H1 (cell line): ENCODE measurements at regions not wholly inside any gene's neighbourhood (a gene's known extent, or its start where the extent isn't known, plus 50 kb on each side); places are given as distances from the start of the nearest gene placed in this dataset.

ENCODE experiments used
- CTCF ChIA-PET: fragments of 300-600 bp; sonication (Branson Sonifier 250); formaldehyde crosslinking; loops from one replicate; lab custom pipeline; 2021; ENCODE audit not compliant: partially characterized antibody; lab: Charles Lee
- POLR2A ChIA-PET: fragments of 300-600 bp; sonication (Branson Sonifier 250); formaldehyde crosslinking; loops from one replicate; lab custom pipeline; 2021; ENCODE audit warnings: inconsistent platforms; ENCODE audit not compliant: partially characterized antibody; lab: Charles Lee
- DNase-seq, 2 experiments: peaks; one replicate each; pipeline versions ENCODE4 v3.0.0 to v3.0.0-alpha.2; 2010 to 2022; ENCODE audit warnings: low spot score in 2 of 2, low read depth in 1 of 2, mixed read lengths in 1 of 2
- FAIRE-seq: peaks from 2 replicates; lab custom pipeline; 2011; peaks lifted over from hg19 to GRCh38; lab: Jason Lieb, UNC
- H2AFZ ChIP-seq: 2 replicates; pipeline ENCODE4 v1.8.1; 2012; ENCODE audit warnings: low read length, inconsistent platforms
- H2AK5ac ChIP-seq: 2 replicates; pipeline ENCODE4 v1.6.1; 2013; ENCODE audit warnings: low read depth, low read length
- H2BK120ac ChIP-seq: replicated peaks from 2 replicates; pipeline ENCODE3; 2013; ENCODE audit warnings: low read depth, low read length, inconsistent platforms
- H2BK12ac ChIP-seq: 2 replicates; pipeline ENCODE4 v1.6.1; 2013; ENCODE audit warnings: low read depth, low read length
- H2BK15ac ChIP-seq: 2 replicates; pipeline ENCODE4 v1.6.1; 2013; ENCODE audit warnings: low read length
- H2BK20ac ChIP-seq: 2 replicates; pipeline ENCODE4 v1.6.1; 2013; ENCODE audit warnings: low read length
- H2BK5ac ChIP-seq: 2 replicates; pipeline ENCODE4 v1.6.1; 2013; ENCODE audit warnings: low read depth, low read length
- H3K14ac ChIP-seq: 2 replicates; pipeline ENCODE4 v1.6.1; 2013; ENCODE audit warnings: inconsistent platforms; ENCODE audit not compliant: insufficient read length
- H3K18ac ChIP-seq: 2 replicates; pipeline ENCODE4 v1.6.1; 2013; ENCODE audit warnings: low read length; ENCODE audit errors: extremely low read depth
- H3K23ac ChIP-seq: 2 replicates; pipeline ENCODE4 v1.6.1; 2013; ENCODE audit warnings: inconsistent platforms; ENCODE audit not compliant: insufficient read length
- H3K23me2 ChIP-seq: 2 replicates; pipeline ENCODE4 v1.6.1; 2013; ENCODE audit warnings: low read depth, low read length
- H3K27ac ChIP-seq: 2 replicates; pipeline ENCODE4 v1.6.1; 2011; ENCODE audit warnings: low read depth, low read length, inconsistent platforms
- H3K27me3 ChIP-seq, 4 experiments: replicated peaks in 1 of 4; 1 replicate in 1 of 4; 2 replicates in 3 of 4; pipeline versions ENCODE4 v1.6.1 to v1.8.1; 2011 to 2013; ENCODE audit warnings: low read length in 3 of 4, mild to moderate bottlenecking in 3 of 4, inconsistent platforms in 2 of 4, mixed read lengths in 2 of 4, moderate library complexity in 1 of 4; ENCODE audit not compliant: control insufficient read depth in 3 of 4, insufficient read depth in 3 of 4; ENCODE audit errors: extremely low read depth in 1 of 4
- H3K36me3 ChIP-seq, 4 experiments: 2 replicates each; pipeline versions ENCODE4 v1.6.1 to v1.8.1; 2011 to 2013; ENCODE audit warnings: mild to moderate bottlenecking in 4 of 4, low read length in 3 of 4, moderate library complexity in 2 of 4, control low read depth in 1 of 4, inconsistent platforms in 1 of 4; ENCODE audit not compliant: insufficient read depth in 4 of 4, control insufficient read depth in 2 of 4
- H3K4ac ChIP-seq: replicated peaks from 2 replicates; pipeline ENCODE3; 2013; ENCODE audit warnings: low read length, low read depth, mixed read lengths, inconsistent platforms; ENCODE audit not compliant: insufficient read length
- H3K4me1 ChIP-seq, 4 experiments: replicated peaks in 1 of 4; 1 replicate in 1 of 4; 2 replicates in 3 of 4; pipeline versions ENCODE4 v1.6.1 to v1.8.1; 2011 to 2013; ENCODE audit warnings: low read length in 3 of 4, inconsistent platforms in 2 of 4, mixed read lengths in 1 of 4; ENCODE audit not compliant: insufficient read depth in 4 of 4, control insufficient read depth in 3 of 4
- H3K4me2 ChIP-seq, 2 experiments: 2 replicates each; pipeline versions ENCODE4 v1.6.1 to v1.8.1; 2011 to 2013; ENCODE audit warnings: low read depth in 2 of 2, low read length in 2 of 2, control low read depth in 1 of 2, inconsistent platforms in 1 of 2, mild to moderate bottlenecking in 1 of 2; ENCODE audit not compliant: insufficient read depth in 1 of 2
- H3K4me3 ChIP-seq, 4 experiments: fragments of 200-600, 300-600 bp in 1 of 4; sonication (generic), shearing (Covaris generic), sonication (Bioruptor Twin) in 1 of 4; 2 replicates each; pipeline versions ENCODE4 v1.5.1 to v1.8.1; 2011 to 2016; ENCODE audit warnings: low read length in 4 of 4, low read depth in 3 of 4, control low read depth in 2 of 4, inconsistent platforms in 2 of 4, mild to moderate bottlenecking in 2 of 4, mixed read lengths in 1 of 4, moderate library complexity in 1 of 4; ENCODE audit not compliant: insufficient read depth in 2 of 4; ENCODE audit errors: extremely low read depth in 1 of 4
- H3K56ac ChIP-seq: replicated peaks from 2 replicates; pipeline ENCODE3; 2013; ENCODE audit warnings: low read depth, mild to moderate bottlenecking, mixed read lengths, low read length, inconsistent platforms; ENCODE audit not compliant: insufficient read length
- H3K79me1 ChIP-seq: 2 replicates; pipeline ENCODE4 v1.6.1; 2013; ENCODE audit warnings: low read depth, low read length, control low read depth
- H3K79me2 ChIP-seq, 2 experiments: 2 replicates each; pipeline versions ENCODE4 v1.6.1 to v1.8.1; 2012 to 2013; ENCODE audit warnings: low read length in 2 of 2, mild to moderate bottlenecking in 2 of 2, inconsistent platforms in 1 of 2; ENCODE audit not compliant: insufficient read depth in 2 of 2, control insufficient read depth in 1 of 2
- H3K9ac ChIP-seq, 4 experiments: replicated peaks in 1 of 4; 1 replicate in 1 of 4; 2 replicates in 3 of 4; pipeline versions ENCODE4 v1.6.1 to v1.8.1; 2011 to 2013; ENCODE audit warnings: low read depth in 3 of 4, low read length in 3 of 4, control low read depth in 2 of 4, mild to moderate bottlenecking in 2 of 4, moderate library complexity in 2 of 4, inconsistent platforms in 1 of 4; ENCODE audit errors: extremely low read depth in 1 of 4
- H3K9me3 ChIP-seq, 2 experiments: 2 replicates each; pipeline versions ENCODE4 v1.6.1 to v1.8.1; 2012 to 2013; ENCODE audit warnings: mild to moderate bottlenecking in 2 of 2, moderate library complexity in 2 of 2, control low read depth in 1 of 2, inconsistent platforms in 1 of 2, low read depth in 1 of 2, low read length in 1 of 2, mixed read lengths in 1 of 2; ENCODE audit not compliant: insufficient read depth in 2 of 2
- H4K20me1 ChIP-seq, 2 experiments: replicated peaks in 1 of 2; 2 replicates each; pipeline versions ENCODE3 to v1.8.1; 2011 to 2013; ENCODE audit warnings: inconsistent platforms in 2 of 2, low read length in 2 of 2, mild to moderate bottlenecking in 1 of 2; ENCODE audit not compliant: insufficient read depth in 2 of 2, control insufficient read depth in 1 of 2
- H4K5ac ChIP-seq: 2 replicates; pipeline ENCODE4 v1.6.1; 2013; ENCODE audit warnings: low read length, low read depth, mixed read lengths, inconsistent platforms; ENCODE audit not compliant: insufficient read length
- H4K8ac ChIP-seq: 2 replicates; pipeline ENCODE4 v1.8.0; 2013; ENCODE audit warnings: mild to moderate bottlenecking, moderate library complexity, low read length, inconsistent platforms; ENCODE audit not compliant: insufficient read depth; ENCODE audit errors: extremely low read depth
- H4K91ac ChIP-seq: replicated peaks from 2 replicates; pipeline ENCODE3; 2013; ENCODE audit warnings: low read length, mixed read lengths, inconsistent platforms; ENCODE audit not compliant: insufficient read length
- BCL11A ChIP-seq, 2 experiments: IDR thresholded peaks; one replicate each; pipeline ENCODE4 v1.6.1; 2011; ENCODE audit warnings: low read depth in 2 of 2, low read length in 2 of 2, mild to moderate bottlenecking in 2 of 2
- CBX5 ChIP-seq: fragments of 300-800, 300-1000 bp; sonication (generic); IDR thresholded peaks from 2 replicates; pipeline ENCODE4 v1.7.1; 2016; ENCODE audit warnings: antibody characterized with exemption, low read length, low read depth
- CBX8 ChIP-seq: fragments of 300-800, 300-1000 bp; sonication (generic); IDR thresholded peaks from 2 replicates; pipeline ENCODE4 v1.7.1; 2016; ENCODE audit warnings: low read depth, low read length, borderline replicate concordance
- CEBPB ChIP-seq: IDR thresholded peaks from 2 replicates; pipeline ENCODE4 v1.6.1; 2012; ENCODE audit warnings: low read depth, low read length
- CHD2 ChIP-seq: IDR thresholded peaks from 2 replicates; pipeline ENCODE4 v1.6.1; 2012; ENCODE audit warnings: low read length, improper control_type of control experiment
- HDAC6 ChIP-seq: IDR thresholded peaks from one replicate; pipeline ENCODE4 v1.7.1; 2012; ENCODE audit warnings: low read depth, mild to moderate bottlenecking, inconsistent platforms, low read length, moderate library complexity
- JUN ChIP-seq: IDR thresholded peaks from 2 replicates; pipeline ENCODE4 v1.6.1; 2011; ENCODE audit warnings: low read depth, mild to moderate bottlenecking, improper control_type of control experiment, low read length
- JUND ChIP-seq: IDR thresholded peaks from 2 replicates; pipeline ENCODE4 v1.6.1; 2011; ENCODE audit warnings: mild to moderate bottlenecking, improper control_type of control experiment, low read length
- KDM1A ChIP-seq: fragments of 200-600, 300-600 bp; sonication (generic); IDR thresholded peaks from 2 replicates; pipeline ENCODE4 v1.7.1; 2016; ENCODE audit warnings: mild to moderate bottlenecking, low read length, borderline replicate concordance
- NRF1 ChIP-seq: IDR thresholded peaks from 2 replicates; pipeline ENCODE4 v1.6.1; 2011; ENCODE audit warnings: mild to moderate bottlenecking, low read depth, low read length, improper control_type of control experiment
- RAD21 ChIP-seq, 2 experiments: IDR thresholded peaks in 1 of 2; conservative IDR thresholded peaks in 1 of 2; 2 replicates each; pipeline ENCODE4 v1.6.1; 2011; ENCODE audit warnings: low read depth in 2 of 2, low read length in 2 of 2, improper control_type of control experiment in 1 of 2, inconsistent platforms in 1 of 2, mild to moderate bottlenecking in 1 of 2, moderate library complexity in 1 of 2
- SIN3A ChIP-seq, 2 experiments: IDR thresholded peaks in 1 of 2; conservative IDR thresholded peaks in 1 of 2; 2 replicates each; pipeline ENCODE4 v1.6.1; 2011 to 2012; ENCODE audit warnings: low read length in 2 of 2, improper control_type of control experiment in 1 of 2, low read depth in 1 of 2, mild to moderate bottlenecking in 1 of 2
- SIRT6 ChIP-seq: IDR thresholded peaks from one replicate; pipeline ENCODE4 v1.7.1; 2012; ENCODE audit warnings: low read length, inconsistent platforms
- SP2 ChIP-seq: IDR thresholded peaks from 2 replicates; pipeline ENCODE4 v1.6.1; 2012; ENCODE audit warnings: mild to moderate bottlenecking, low read length, inconsistent platforms
- SP4 ChIP-seq: IDR thresholded peaks from 2 replicates; pipeline ENCODE4 v1.6.1; 2012; ENCODE audit warnings: low read length, inconsistent platforms
- TEAD4 ChIP-seq: IDR thresholded peaks from 2 replicates; pipeline ENCODE4 v1.6.1; 2012; ENCODE audit warnings: low read depth, low read length, inconsistent platforms, mixed read lengths
- WGBS, 2 experiments: shearing (Covaris generic) in 1 of 2; methylation state at CpG; one replicate each; pipeline versions ENCODE4 v1.1.6 to v1.1.7; 2013 to 2015; ENCODE audit warnings: low lambda C conversion rate in 2 of 2, mixed read lengths in 2 of 2, inconsistent platforms in 1 of 2, low coverage in 1 of 2, missing lambda C conversion rate in 1 of 2; ENCODE audit not compliant: insufficient replicate concordance in 2 of 2, insufficient coverage in 1 of 2, insufficient read length in 1 of 2; ENCODE audit errors: extremely low coverage in 1 of 2, missing lambda C conversion rate in 1 of 2; 5-methylcytosine and 5-hydroxymethylcytosine counted together

DNA sequence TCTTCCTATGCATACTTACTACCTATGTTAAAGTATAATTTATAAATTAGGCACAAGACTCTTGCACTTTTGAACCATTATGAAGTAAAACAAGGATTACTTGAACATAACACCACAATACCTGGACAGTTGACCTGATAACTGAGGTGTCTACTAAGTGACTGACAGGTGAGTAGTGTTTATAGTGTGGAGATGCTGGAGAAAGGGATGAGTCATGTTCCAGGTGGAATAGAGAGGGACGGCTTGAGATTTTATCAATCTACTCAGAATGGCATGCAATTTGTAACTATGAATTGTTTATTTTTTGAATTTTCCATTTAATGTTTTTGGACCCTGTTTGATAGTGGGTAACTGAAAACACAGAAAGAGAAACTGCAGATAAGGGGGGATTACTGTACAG, 287.6 kb downstream of the MAP2K6 start:
- CTCF ChIA-PET: interaction anchor here (1.4 kb wide), 1 partner anchor 16 kb away, joined by 3 read pairs; no protein-coding TSS in a partner anchor
- H3K23ac ChIP-seq: no peak overlapping the region
- H2BK5ac ChIP-seq: no peak overlapping the region
- TF ChIP-seq JUND (no peak), KDM1A (no peak), CBX5 (no peak), HDAC6 (no peak), SP4 (no peak), BCL11A (IDR thresholded peaks at IDR 0.05; ENCODE audit: low read depth in 2 of 2, low read length in 2 of 2) (no peak), SP2 (no peak), TEAD4 (no peak), SIRT6 (no peak), JUN (no peak), SIN3A (conservative IDR thresholded peaks at IDR 0.05 in 1 of 2, IDR thresholded peaks at IDR 0.05 in 1 of 2; ENCODE audit: low read depth in 1 of 2, low read length in 2 of 2) (no peak), CEBPB (no peak), CHD2 (no peak), NRF1 (no peak), CBX8 (no peak), RAD21 (IDR thresholded peaks at IDR 0.05 in 1 of 2, conservative IDR thresholded peaks at IDR 0.05 in 1 of 2; ENCODE audit: low read depth in 2 of 2, low read length in 2 of 2) (no peak)

More for the DNA sequence above, 287.6 kb downstream of the MAP2K6 start:
- Histone ChIP-seq H3K4me3 (no peak overlapping the region), H2AK5ac (no peak overlapping the region), H2AFZ (no peak overlapping the region), H4K8ac (no peak overlapping the region), H3K79me2 (no peaks in the 10 kb centered on the region), H4K91ac (no peak overlapping the region), H3K36me3 (no peaks in the 10 kb centered on the region; a peak in 1 of 8 replicates), H3K4ac (no peak overlapping the region), H3K56ac (no peak overlapping the region), H2BK120ac (no peak overlapping the region), H3K14ac (no peak overlapping the region), H3K27ac (no peak overlapping the region), H3K27me3 (no peaks in the 10 kb centered on the region), H3K9me3 (peaks cover 9 to 14% of the 10 kb centered on the region in 2 experiments), H2BK15ac (no peak overlapping the region), H3K79me1 (no peaks in the 10 kb centered on the region), H3K4me2 (no peak overlapping the region), H2BK20ac (no peak overlapping the region), H4K20me1 (no peaks in the 10 kb centered on the region), H3K9ac (no peak overlapping the region), H3K18ac (no peak overlapping the region), H4K5ac (no peak overlapping the region), H2BK12ac (no peak overlapping the region), H3K4me1 (no peaks in the 10 kb centered on the region), H3K23me2 (no peaks in the 10 kb centered on the region)
- POLR2A ChIA-PET: no interaction called here
- DNase-seq (no peak), FAIRE-seq (no peak)
- WGBS, 2 experiments: 92% methylated on average over 1 of the region's 1 CpG; no CpG with 5 or more reads in 1 of the 2 experiments
